ENCODE measurements at regions not wholly inside any gene's neighbourhood (a gene's known extent, or its start where the extent isn't known, plus 50 kb on each side); places are given as distances from the start of the nearest gene placed in this dataset.

GRCh38 chr3:177463863-177464262 lies 266.6 kb upstream of the TBL1XR1 start:
- TF ChIP-seq CTCF (IDR thresholded peaks at IDR 0.05; ENCODE audit: low read depth, low read length) = no peak
- no peak for TF ChIP-seq POLR2A (IDR thresholded peaks at IDR 0.05; ENCODE audit: extremely low read depth, insufficient read length)
- TF ChIP-seq, protein P1, sequence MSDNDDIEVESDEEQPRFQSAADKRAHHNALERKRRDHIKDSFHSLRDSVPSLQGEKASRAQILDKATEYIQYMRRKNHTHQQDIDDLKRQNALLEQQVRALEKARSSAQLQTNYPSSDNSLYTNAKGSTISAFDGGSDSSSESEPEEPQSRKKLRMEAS (IDR thresholded peaks at IDR 0.05; ENCODE audit: low read depth, low read length) = no peak
- TF ChIP-seq MYC (IDR thresholded peaks at IDR 0.05; ENCODE audit: low read depth, low read length) = no peak
